SH-SY5Y (cell line): ENCODE measurements at regions not wholly inside any gene's neighbourhood (a gene's known extent, or its start where the extent isn't known, plus 50 kb on each side); places are given as distances from the start of the nearest gene placed in this dataset.

Source experiments
- GATA2 ChIP-seq: IDR thresholded peaks from 2 replicates; pipeline ENCODE4 v1.6.1; 2011; ENCODE audit warnings: mild to moderate bottlenecking, low read depth, low read length
- GATA3 ChIP-seq: IDR thresholded peaks from 2 replicates; pipeline ENCODE4 v1.6.1; 2011; ENCODE audit warnings: low read depth, mild to moderate bottlenecking, low read length, moderate library complexity

DNA sequence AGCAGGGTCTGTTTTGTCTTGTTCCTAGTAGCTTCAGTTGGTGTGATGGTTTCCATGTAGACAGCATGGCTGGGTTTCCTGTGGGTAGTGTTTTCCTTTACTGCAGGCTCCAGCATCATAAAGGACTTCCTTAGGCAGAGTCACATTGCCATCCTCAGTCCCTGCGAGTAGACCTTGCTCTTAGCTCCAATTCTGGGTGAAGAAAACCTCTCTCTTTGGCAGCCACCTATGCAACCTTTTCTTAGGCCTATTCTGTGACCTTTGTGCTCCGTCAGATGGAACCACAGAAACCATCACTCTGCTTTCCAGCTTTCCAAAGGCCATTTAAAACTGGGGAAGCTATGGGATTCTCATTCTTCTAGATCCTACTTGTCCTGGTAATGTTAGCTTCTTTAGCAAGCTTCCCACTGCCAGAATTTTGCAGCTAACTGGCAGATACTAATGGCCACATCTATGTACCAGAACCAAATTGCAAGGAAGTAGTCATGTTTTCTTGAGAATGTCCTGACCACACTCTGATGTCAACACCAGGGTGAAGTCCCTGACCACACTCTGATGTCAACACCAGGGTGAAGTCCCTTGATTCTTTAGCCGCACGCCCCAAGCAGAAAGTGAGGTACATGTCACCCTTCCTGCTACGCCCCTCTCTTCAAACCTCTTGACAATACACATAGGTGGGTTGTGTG lies 646.6 kb upstream of the HS3ST5 start:
- TF ChIP-seq GATA2 (no peak), GATA3 (no peak)
